HepG2 (cell line): ENCODE measurements at regions not wholly inside any gene's neighbourhood (a gene's known extent, or its start where the extent isn't known, plus 50 kb on each side); places are given as distances from the start of the nearest gene placed in this dataset.

Source experiments
- ATAC-seq: fragments of 200-7000 bp; cut with Tn5 transposase; 3 replicates; pipeline ENCODE4 v1.9.1; 2020; ENCODE audit warnings: mild to moderate bottlenecking, moderate library complexity
- BruUV-seq: library from RNA; stranded (reverse); fragments of 400-500 nt; replicated peaks from 2 replicates; lab custom pipeline; 2021; lab: Mats Ljungman, UMichigan
- CTCF ChIA-PET: fragments of 300-600 bp; formaldehyde crosslinking; extraction: SDS; loops from one replicate; lab custom pipeline; 2021; ENCODE audit warnings: low total read pairs, inconsistent platforms, low intra/inter-chr PET ratio; lab: Yijun Ruan, JAX
- POLR2A ChIA-PET: fragments of 350-600 bp; sonication (Branson Sonifier 250); formaldehyde crosslinking; loops from one replicate; lab custom pipeline; 2020; ENCODE audit warnings: antibody characterized with exemption, inconsistent platforms; lab: Yijun Ruan, JAX
- DNase-seq: peaks from one replicate; pipeline ENCODE4 v3.0.0-alpha.2; 2015; ENCODE audit warnings: low spot score
- FAIRE-seq: peaks from 3 replicates; lab custom pipeline; 2011; peaks lifted over from hg19 to GRCh38; lab: Jason Lieb, UNC
- H2AFZ ChIP-seq: one replicate; pipeline ENCODE4 v1.6.1; 2011; ENCODE audit warnings: low read length, inconsistent platforms
- H3K27ac ChIP-seq: fragments of 300-600 bp; 3 replicates; pipeline ENCODE4 v1.8.0; 2011; ENCODE audit warnings: mixed run types, mild to moderate bottlenecking, mixed read lengths, low read length, inconsistent platforms; ENCODE audit not compliant: insufficient read depth; ENCODE audit errors: extremely low read length
- H3K27me3 ChIP-seq, 2 experiments: fragments of 200-600 bp in 1 of 2; 2 replicates in 1 of 2; 3 replicates in 1 of 2; pipeline versions ENCODE4 v1.6.0 to v1.8.0; 2011; ENCODE audit warnings: low read length in 2 of 2, mild to moderate bottlenecking in 2 of 2, moderate library complexity in 2 of 2, inconsistent platforms in 1 of 2; ENCODE audit not compliant: insufficient read depth in 2 of 2, control insufficient read depth in 1 of 2
- H3K36me3 ChIP-seq, 2 experiments: fragments of 200-600 bp in 1 of 2; replicated peaks in 1 of 2; 2 replicates in 1 of 2; 3 replicates in 1 of 2; pipeline versions ENCODE4 v1.5.1 to v1.8.0; 2011; ENCODE audit warnings: low read length in 2 of 2, inconsistent platforms in 1 of 2; ENCODE audit not compliant: insufficient read depth in 2 of 2, control insufficient read depth in 1 of 2
- H3K4me1 ChIP-seq: 2 replicates; pipeline ENCODE4 v1.5.1; 2012; ENCODE audit warnings: low read length, inconsistent platforms; ENCODE audit not compliant: insufficient read depth
- H3K4me2 ChIP-seq: 2 replicates; pipeline ENCODE4 v1.6.0; 2011; ENCODE audit warnings: low read depth, low read length, inconsistent platforms
- H3K4me3 ChIP-seq, 3 experiments: fragments of 200-600 bp in 1 of 3; sonication (generic), shearing (Covaris generic) in 1 of 3; replicated peaks in 1 of 3; 2 replicates each; pipeline ENCODE4 v1.5.1; 2011 to 2016; ENCODE audit warnings: low read length in 3 of 3, inconsistent platforms in 2 of 3, low read depth in 2 of 3, mild to moderate bottlenecking in 2 of 3, control low read depth in 1 of 3, mixed read lengths in 1 of 3; ENCODE audit not compliant: insufficient read depth in 1 of 3
- H3K79me2 ChIP-seq: one replicate; pipeline ENCODE4 v1.6.1; 2011; ENCODE audit warnings: low read length, inconsistent platforms; ENCODE audit not compliant: insufficient read depth
- H3K9ac ChIP-seq: 2 replicates; pipeline ENCODE4 v1.6.0; 2011; ENCODE audit warnings: mild to moderate bottlenecking, low read depth, low read length, inconsistent platforms; ENCODE audit not compliant: insufficient read depth
- H3K9me3 ChIP-seq: 2 replicates; pipeline ENCODE4 v1.5.1; 2012; ENCODE audit warnings: mild to moderate bottlenecking, low read length
- H4K20me1 ChIP-seq: 2 replicates; pipeline ENCODE4 v1.6.0; 2011; ENCODE audit warnings: inconsistent platforms, mild to moderate bottlenecking, low read length, moderate library complexity; ENCODE audit not compliant: insufficient read depth
- AGO1 ChIP-seq: fragments of 200-400 bp; formaldehyde crosslinking; IDR thresholded peaks from 2 replicates; pipeline ENCODE4 v1.6.1; 2017; ENCODE audit warnings: mild to moderate bottlenecking, low read depth, low read length, moderate library complexity; ENCODE audit not compliant: poor library complexity, severe bottlenecking
- BCLAF1 ChIP-seq: fragments of 450-650 bp; IDR thresholded peaks from 2 replicates; pipeline ENCODE4 v1.6.1; 2017; ENCODE audit warnings: mild to moderate bottlenecking
- RFX3 ChIP-seq: IDR thresholded peaks from 2 replicates; pipeline ENCODE4 v1.6.1; 2016; ENCODE audit warnings: missing biosample characterization, missing genetic modification reagents
- TSC22D2 ChIP-seq: sonication (generic); formaldehyde crosslinking; IDR thresholded peaks from 2 replicates; pipeline ENCODE4 v1.5.1; 2020; ENCODE audit warnings: missing genetic modification reagents, mild to moderate bottlenecking, borderline replicate concordance
- XRCC5 ChIP-seq: fragments of 200-400 bp; formaldehyde crosslinking; optimal IDR thresholded peaks from 2 replicates; pipeline ENCODE3; 2017; ENCODE audit warnings: mild to moderate bottlenecking, low read length
- ZFP37 ChIP-seq: sonication (generic); formaldehyde crosslinking; IDR thresholded peaks from 2 replicates; pipeline ENCODE4 v1.4.0; 2020; ENCODE audit warnings: missing genetic modification reagents, borderline replicate concordance
- ZFP91 ChIP-seq: sonication (generic); formaldehyde crosslinking; IDR thresholded peaks from 2 replicates; pipeline ENCODE4 v1.9.0; 2022; ENCODE audit warnings: missing genetic modification reagents, mild to moderate bottlenecking, borderline replicate concordance
- ZNF251 ChIP-seq: sonication (generic); formaldehyde crosslinking; IDR thresholded peaks from 2 replicates; pipeline ENCODE4 v1.9.0; 2021; ENCODE audit warnings: mild to moderate bottlenecking, missing genetic modification reagents
- ZNF382 ChIP-seq: sonication (generic); formaldehyde crosslinking; IDR thresholded peaks from 2 replicates; pipeline ENCODE4 v1.5.0; 2020; ENCODE audit warnings: missing genetic modification reagents, mild to moderate bottlenecking, borderline replicate concordance
- ZNF609 ChIP-seq: sonication (generic); formaldehyde crosslinking; IDR thresholded peaks from 2 replicates; pipeline ENCODE4 v1.4.0; 2020; ENCODE audit warnings: mild to moderate bottlenecking, missing genetic modification reagents, borderline replicate concordance
- ZNF891 ChIP-seq: sonication (generic); formaldehyde crosslinking; IDR thresholded peaks from 2 replicates; pipeline ENCODE4 v1.5.0; 2020; ENCODE audit warnings: mild to moderate bottlenecking, missing genetic modification reagents
- ZUFSP ChIP-seq: sonication (generic); formaldehyde crosslinking; IDR thresholded peaks from 2 replicates; pipeline ENCODE4 v1.9.0; 2021; ENCODE audit warnings: missing genetic modification reagents, mild to moderate bottlenecking, borderline replicate concordance
- WGBS: methylation state at CpG from one replicate; pipeline ENCODE4 v1.1.6; 2017; ENCODE audit warnings: low lambda C conversion rate; 5-methylcytosine and 5-hydroxymethylcytosine counted together
- in situ Hi-C: cut with HindIII; loops from 2 replicates; pipeline ENCODE4 v1.10.0; 2017; ENCODE audit warnings: low pct_unique_long_range_greater_than_20kb; ENCODE audit not compliant: extremely low pct_ligation_motif_present
- intact Hi-C: fragments of 100-400 bp; cut with micrococcal nuclease; formaldehyde crosslinking; loops from one replicate; pipeline ENCODE4 v1.10.0; 2022; ENCODE audit not compliant: unreplicated experiment

- H2AFZ ChIP-seq: no peak overlapping the region
- no peak overlapping the region for H3K9ac ChIP-seq
- no peak overlapping the region for H3K27ac ChIP-seq
- H3K9me3 ChIP-seq: no peaks in the 10 kb centered on the region
- DNase-seq (no peak), ATAC-seq (no peak), FAIRE-seq (no peak)
- H3K36me3 ChIP-seq: no peaks in the 10 kb centered on the region
- 34% methylated on average over 1 of the region's 1 CpG for WGBS
- TF ChIP-seq ZNF891 (CRISPR knock-in tag) (no peak), XRCC5 (no peak), ZNF609 (CRISPR knock-in tag) (no peak), RFX3 (CRISPR knock-in tag) (no peak), ZUFSP (CRISPR knock-in tag) (no peak), ZFP37 (no peak), ZNF251 (CRISPR knock-in tag) (no peak), TSC22D2 (no peak), ZFP91 (CRISPR knock-in tag) (no peak), BCLAF1 (no peak), ZNF382 (CRISPR knock-in tag) (no peak), AGO1 (no peak)
- H3K79me2 ChIP-seq: no peaks in the 10 kb centered on the region
- H3K4me2 ChIP-seq: no peak overlapping the region
- in situ Hi-C loops: no loop called here
- intact Hi-C loops: no loop called here
- no peaks in the 10 kb centered on the region for H4K20me1 ChIP-seq
- no peaks in the 10 kb centered on the region for H3K27me3 ChIP-seq
- no peak overlapping the region for H3K4me3 ChIP-seq
- ChIA-PET POLR2A (no interaction called here), CTCF (no interaction called here)
- no TSS peak for BruUV-seq
- H3K4me1 ChIP-seq: peaks cover 5% of the 10 kb centered on the region; the same call in 1 of the 2 replicates
Observed at GRCh38 chr2:17427401-17427800, 90.8 kb downstream of the RAD51AP2 start.
